ENCODE measurements at regions not wholly inside any gene's neighbourhood (a gene's known extent, or its start where the extent isn't known, plus 50 kb on each side); places are given as distances from the start of the nearest gene placed in this dataset.

GRCh38 chr4:77327151-77327550 lies 170.1 kb downstream of the CCNG2 start:
- TF ChIP-seq, protein P1, sequence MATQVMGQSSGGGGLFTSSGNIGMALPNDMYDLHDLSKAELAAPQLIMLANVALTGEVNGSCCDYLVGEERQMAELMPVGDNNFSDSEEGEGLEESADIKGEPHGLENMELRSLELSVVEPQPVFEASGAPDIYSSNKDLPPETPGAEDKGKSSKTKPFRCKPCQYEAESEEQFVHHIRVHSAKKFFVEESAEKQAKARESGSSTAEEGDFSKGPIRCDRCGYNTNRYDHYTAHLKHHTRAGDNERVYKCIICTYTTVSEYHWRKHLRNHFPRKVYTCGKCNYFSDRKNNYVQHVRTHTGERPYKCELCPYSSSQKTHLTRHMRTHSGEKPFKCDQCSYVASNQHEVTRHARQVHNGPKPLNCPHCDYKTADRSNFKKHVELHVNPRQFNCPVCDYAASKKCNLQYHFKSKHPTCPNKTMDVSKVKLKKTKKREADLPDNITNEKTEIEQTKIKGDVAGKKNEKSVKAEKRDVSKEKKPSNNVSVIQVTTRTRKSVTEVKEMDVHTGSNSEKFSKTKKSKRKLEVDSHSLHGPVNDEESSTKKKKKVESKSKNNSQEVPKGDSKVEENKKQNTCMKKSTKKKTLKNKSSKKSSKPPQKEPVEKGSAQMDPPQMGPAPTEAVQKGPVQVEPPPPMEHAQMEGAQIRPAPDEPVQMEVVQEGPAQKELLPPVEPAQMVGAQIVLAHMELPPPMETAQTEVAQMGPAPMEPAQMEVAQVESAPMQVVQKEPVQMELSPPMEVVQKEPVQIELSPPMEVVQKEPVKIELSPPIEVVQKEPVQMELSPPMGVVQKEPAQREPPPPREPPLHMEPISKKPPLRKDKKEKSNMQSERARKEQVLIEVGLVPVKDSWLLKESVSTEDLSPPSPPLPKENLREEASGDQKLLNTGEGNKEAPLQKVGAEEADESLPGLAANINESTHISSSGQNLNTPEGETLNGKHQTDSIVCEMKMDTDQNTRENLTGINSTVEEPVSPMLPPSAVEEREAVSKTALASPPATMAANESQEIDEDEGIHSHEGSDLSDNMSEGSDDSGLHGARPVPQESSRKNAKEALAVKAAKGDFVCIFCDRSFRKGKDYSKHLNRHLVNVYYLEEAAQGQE (IDR thresholded peaks at IDR 0.05; ENCODE audit: insufficient replicate concordance, low read depth), result no peak
- TF ChIP-seq CTCF (IDR thresholded peaks at IDR 0.05; ENCODE audit: insufficient read depth, low read length) (no peak), POLR2AphosphoS5 (IDR thresholded peaks at IDR 0.05; ENCODE audit: low read depth) (no peak)
